ENCODE measurements at regions not wholly inside any gene's neighbourhood (a gene's known extent, or its start where the extent isn't known, plus 50 kb on each side); places are given as distances from the start of the nearest gene placed in this dataset.
"Not testable (repeated sequence)": the region's sequence is repeated elsewhere in the genome, so short reads cannot be mapped to it uniquely, and the experiment has no call there.

- no peak for DNase-seq
Observed at GRCh38 chr4:112952313-112952700, 97.1 kb upstream of the ANK2 start.

GRCh38 chr4:112953262-112953661, 96.2 kb upstream of the ANK2 start:
- Histone ChIP-seq H3K9me3 (replicated peaks in 1 of 3) (no peaks in the 10 kb centered on the region), H3K4me3 (no peak overlapping the region), H3K36me3 (replicated peaks in 1 of 2) (no peaks in the 10 kb centered on the region), H3K27ac (no peak overlapping the region), H3K4me1 (replicated peaks in 1 of 2) (no peaks in the 10 kb centered on the region), H3K27me3 (no peaks in the 10 kb centered on the region)
- 79 to 84% (median 79%) methylated on average over 3 of the region's 3 CpGs for WGBS, 4 donors
- intact Hi-C loops (cut with DNase I): no loop called here
- no peak for DNase-seq
- no peak for TF ChIP-seq POLR2A (IDR thresholded peaks at IDR 0.05)
- TF ChIP-seq CTCF (IDR thresholded peaks at IDR 0.05): no peak

More at GRCh38 chr4:112952313-112952700, 97.1 kb upstream of the ANK2 start:
- Histone ChIP-seq H3K27ac (no peak overlapping the region), H3K36me3 (replicated peaks in 1 of 2) (no peaks in the 10 kb centered on the region), H3K4me1 (replicated peaks in 1 of 2) (no peaks in the 10 kb centered on the region), H3K27me3 (no peaks in the 10 kb centered on the region), H3K9me3 (replicated peaks in 1 of 3) (no peaks in the 10 kb centered on the region), H3K4me3 (no peak overlapping the region)
- no peak for TF ChIP-seq CTCF (IDR thresholded peaks at IDR 0.05)
- no peak for TF ChIP-seq POLR2A (IDR thresholded peaks at IDR 0.05)
- intact Hi-C loops (cut with DNase I): no loop called here
- WGBS, 4 donors: 37 to 47% (median 39%) methylated on average over 1 of the region's 1 CpG

- no peak for DNase-seq
- Histone ChIP-seq H3K9me3 (replicated peaks in 1 of 3) (no peaks in the 10 kb centered on the region), H3K36me3 (replicated peaks in 1 of 2) (no peaks in the 10 kb centered on the region), H3K4me3 (no peak overlapping the region), H3K4me1 (replicated peaks in 1 of 2) (no peaks in the 10 kb centered on the region), H3K27me3 (no peaks in the 10 kb centered on the region), H3K27ac (no peak overlapping the region)
- intact Hi-C loops (cut with DNase I): no loop called here
- TF ChIP-seq CTCF (IDR thresholded peaks at IDR 0.05) (no peak), POLR2A (IDR thresholded peaks at IDR 0.05) (no peak)
- 36 to 60% (median 51%) methylated on average over 1 of the region's 1 CpG for WGBS, 4 donors
Observed at GRCh38 chr4:112954286-112954685, 95.2 kb upstream of the ANK2 start.

- no peak for DNase-seq
- Histone ChIP-seq H3K9me3 (replicated peaks in 1 of 3) (no peaks in the 10 kb centered on the region), H3K36me3 (replicated peaks in 1 of 2) (no peaks in the 10 kb centered on the region), H3K27me3 (no peaks in the 10 kb centered on the region), H3K4me1 (replicated peaks in 1 of 2) (no peaks in the 10 kb centered on the region), H3K27ac (no peak overlapping the region), H3K4me3 (no peak overlapping the region)
- intact Hi-C loops (cut with DNase I): no loop called here
- TF ChIP-seq CTCF (IDR thresholded peaks at IDR 0.05) (no peak), POLR2A (IDR thresholded peaks at IDR 0.05) (no peak)
- WGBS, 4 donors: 72 to 83% (median 78%) methylated on average over 6 of the region's 6 CpGs
Observed at GRCh38 chr4:112956484-112956896, 93.0 kb upstream of the ANK2 start.

GRCh38 chr4:112957764-112958163, 91.7 kb upstream of the ANK2 start:
- H3K4me3 ChIP-seq; H3K9me3 ChIP-seq (replicated peaks in 1 of 3); DNase-seq; H3K27ac ChIP-seq; H3K27me3 ChIP-seq; H3K4me1 ChIP-seq (replicated peaks in 1 of 2); H3K36me3 ChIP-seq (replicated peaks in 1 of 2); intact Hi-C loops (cut with DNase I): not testable (repeated sequence)
- WGBS, 4 donors: 80 to 100% (median 97%) methylated on average over 2 to 22 of the region's 31 CpGs

Data from adrenal gland (tissue), 9 donors.